Cerebellar cortex (tissue), 1 donor: ENCODE measurements at regions not wholly inside any gene's neighbourhood (a gene's known extent, or its start where the extent isn't known, plus 50 kb on each side); places are given as distances from the start of the nearest gene placed in this dataset.

Source experiments
- DNase-seq: peaks from one replicate; pipeline ENCODE4 v3.0.0-alpha.2; 2015; ENCODE audit warnings: low spot score

DNA sequence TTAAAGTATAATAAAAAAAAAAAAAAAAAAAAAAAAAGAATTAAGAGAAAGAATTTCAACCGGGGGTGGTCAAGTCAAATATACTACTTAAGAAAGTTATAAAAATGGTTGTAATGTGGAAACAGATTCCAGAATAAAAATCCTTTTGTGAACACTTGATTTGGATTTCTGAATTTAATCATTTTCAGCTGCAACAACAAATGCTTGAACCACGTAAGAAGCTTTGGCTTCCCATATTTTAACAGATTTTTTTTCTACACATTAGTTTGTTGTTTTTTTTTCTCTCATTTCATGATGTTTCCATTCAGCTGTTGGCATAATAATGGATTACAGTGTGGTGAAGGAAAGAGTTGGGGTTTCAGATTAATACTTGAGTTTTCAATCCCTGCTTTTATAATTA lies 137.3 kb upstream of the AGR3 start:
- no peak for DNase-seq

DNA sequence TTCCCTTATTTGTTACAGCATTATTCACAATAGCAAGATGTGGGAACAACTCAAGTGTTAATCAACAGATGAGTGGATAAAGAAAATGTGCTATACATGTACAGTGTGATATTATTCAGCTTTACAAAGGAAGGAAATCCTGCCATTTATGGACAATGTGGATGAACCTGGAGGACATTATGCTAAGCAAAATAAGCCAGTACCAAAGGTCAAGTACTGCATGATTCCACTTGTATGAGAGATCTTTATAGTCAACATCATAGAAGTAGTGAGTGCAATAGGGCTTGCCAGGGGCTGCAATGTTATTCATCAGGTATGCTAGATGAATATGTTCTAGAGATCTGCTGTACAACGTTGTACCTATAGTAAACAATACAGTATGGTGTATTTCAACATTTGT lies 138.5 kb upstream of the AGR3 start:
- DNase-seq, result no peak

DNA sequence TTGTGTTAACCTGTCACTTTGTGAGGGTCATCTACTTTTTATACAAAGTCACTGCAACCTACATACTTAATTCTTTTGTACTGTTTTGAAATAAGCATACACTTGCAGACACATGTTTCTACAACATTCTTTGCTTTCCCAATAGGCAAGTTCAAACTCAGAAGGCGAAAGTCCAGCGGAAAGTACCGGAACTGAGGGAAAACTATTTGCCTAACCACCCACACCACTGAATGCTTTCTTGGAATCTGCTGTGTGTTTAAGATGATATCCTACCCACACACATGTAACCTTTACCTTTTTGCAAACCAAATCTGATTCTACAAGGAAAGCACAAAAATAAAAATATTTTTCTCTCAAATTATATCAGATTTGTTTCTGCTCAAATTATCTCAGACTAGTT lies 139.4 kb upstream of the AGR3 start:
- DNase-seq, result no peak

DNA sequence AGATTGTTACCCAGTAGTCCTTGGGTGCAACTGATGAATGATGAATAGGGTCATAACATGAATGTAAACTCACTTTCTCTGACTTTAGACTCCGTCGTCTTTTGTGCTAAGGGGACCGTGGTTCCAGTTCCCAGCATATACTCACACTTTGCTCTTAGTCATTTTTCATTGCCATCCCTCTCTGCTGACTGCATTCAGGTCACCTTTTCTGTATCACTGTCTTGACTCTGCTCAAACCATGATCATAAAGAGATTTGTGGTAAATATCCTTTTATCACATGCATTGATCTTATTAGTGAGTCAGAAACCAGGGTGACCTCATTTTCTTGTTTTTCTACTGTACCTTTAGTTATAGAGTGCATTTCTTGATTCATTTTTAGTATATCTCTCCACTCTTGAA lies 141.1 kb upstream of the AGR3 start:
- DNase-seq, result no peak

DNA sequence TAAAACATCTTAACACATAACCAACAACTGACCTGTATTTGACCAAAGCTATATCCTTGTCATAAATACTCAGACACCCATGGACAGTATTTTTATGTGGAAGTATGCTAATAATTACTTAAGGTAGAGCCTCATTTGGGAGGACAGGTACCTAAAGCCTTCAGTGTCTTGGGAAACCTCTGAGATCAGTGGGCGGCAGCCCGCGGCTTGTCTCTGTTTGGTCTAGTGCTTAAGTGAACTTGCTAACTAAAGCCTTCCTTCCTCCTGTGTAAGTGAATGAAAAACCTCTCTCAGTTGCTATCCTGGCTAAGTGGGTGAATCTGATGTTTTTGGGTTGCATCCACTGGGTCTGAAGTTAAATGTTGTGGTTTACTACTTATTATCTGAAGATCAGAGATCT lies 144.5 kb upstream of the AGR3 start:
- no peak for DNase-seq

DNA sequence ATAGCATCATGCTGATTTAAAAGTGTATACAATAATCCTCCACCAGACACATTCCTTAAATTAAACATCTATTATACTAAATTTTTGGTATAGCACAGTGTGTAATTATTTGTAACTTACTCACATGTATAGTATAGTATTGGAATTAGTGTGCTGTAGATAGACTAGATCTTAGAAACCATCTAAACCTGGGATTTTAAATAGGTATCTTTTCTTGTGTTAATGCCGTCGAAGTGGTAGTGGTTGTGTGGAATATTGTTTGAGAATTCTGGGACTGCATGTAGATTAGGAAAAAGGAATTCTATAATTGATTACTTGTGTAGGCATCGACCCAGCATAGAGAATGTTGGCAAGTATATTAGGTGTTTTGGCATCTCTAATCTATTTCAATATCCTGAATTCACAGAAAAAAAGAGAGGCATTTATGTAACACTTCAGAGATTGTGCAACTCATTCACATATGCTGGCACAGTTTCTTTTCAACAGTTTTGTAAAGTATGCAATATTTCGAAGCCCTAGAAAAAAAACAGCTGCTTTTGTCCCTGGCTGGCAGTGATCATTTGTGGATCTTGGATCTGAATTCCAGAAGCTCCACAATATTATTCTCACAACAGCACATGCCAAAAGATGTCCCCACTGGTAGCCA lies 145.5 kb upstream of the AGR3 start:
- DNase-seq, result no peak

DNA sequence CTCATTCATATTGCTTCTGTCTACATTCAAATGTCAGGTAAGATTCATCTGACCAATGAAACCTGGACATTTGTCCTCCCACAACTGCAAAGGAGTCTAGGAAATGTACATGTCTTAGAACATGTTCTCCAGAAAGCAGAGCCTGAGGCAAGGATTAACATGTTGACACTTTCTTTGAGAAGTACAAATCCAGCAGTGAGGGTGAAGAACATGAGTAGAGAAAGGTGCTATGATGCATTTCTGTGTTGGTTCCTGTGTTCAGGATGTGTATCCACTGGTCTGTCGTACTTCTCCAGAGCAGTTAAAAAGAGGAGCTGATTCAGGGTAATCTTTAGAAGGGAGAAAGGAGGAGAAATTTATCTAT lies 146.0 kb upstream of the AGR3 start:
- no peak for DNase-seq

DNA sequence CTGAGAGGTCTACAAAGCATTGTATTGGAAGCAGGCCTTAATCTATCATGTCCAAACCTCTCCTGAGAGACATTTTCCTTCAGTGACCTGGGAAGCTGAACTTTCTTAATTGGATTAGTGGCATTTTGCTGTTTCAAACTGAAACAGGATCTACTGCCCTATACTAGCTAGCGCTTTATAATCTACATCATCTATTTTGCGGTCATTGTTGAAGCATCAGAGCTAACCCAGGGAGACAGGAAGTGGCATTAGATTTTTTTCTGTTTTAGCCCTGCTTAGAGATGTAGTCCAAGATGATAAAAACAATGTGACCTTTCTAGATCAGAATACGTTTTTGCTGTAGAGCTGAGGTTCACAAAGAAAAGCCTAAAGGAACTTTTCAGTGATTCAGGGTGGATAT lies 147.4 kb upstream of the AGR3 start:
- no peak for DNase-seq

DNA sequence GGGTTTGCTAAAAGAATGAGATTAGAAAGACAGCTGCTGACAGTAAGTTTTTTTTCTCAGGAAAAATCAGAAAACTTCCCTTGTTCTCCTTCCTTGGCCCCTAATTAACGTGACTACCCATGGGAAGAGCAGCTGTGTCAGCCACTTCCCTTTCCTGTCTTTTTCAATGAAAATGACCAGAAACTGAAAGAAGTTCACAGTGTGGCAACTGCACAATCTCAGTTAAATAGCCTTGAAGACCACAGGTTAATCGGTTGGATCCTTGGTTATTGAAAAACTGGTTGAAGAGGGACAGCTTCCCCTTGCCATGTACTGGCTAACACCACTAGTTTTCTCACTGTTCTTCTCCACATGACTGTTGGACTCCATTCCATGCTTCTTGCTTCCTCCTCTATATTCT lies 148.8 kb upstream of the AGR3 start:
- DNase-seq, result no peak

DNA sequence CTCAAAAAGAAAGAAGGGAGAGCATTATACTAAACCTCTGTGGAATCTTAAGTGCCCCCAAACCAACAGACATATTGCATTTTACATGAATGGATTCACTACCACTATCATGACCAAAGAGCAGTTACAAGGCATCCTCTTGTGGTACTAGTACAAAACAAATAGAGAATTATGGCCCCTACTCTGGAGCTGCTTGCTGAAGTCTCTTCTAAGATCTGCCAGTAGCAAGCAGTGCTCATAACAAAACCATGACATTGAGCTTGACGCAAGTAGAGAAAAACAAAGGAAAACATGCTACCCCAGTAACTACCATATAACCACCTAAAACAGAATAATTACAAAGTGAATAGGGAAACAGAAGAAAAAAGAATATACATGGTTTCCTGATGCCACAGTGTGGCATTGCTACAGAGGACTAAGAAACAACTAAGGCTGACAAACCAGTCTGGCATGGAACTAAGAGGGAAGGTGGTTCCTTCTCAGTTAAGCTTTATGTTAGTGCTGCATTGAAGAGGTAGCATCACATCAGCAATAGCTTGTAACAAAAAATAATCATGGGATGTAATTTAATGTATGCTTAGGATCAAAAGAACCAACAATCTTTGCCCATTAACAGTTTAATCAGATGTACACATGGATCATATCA lies 150.2 kb upstream of the AGR3 start:
- no peak for DNase-seq

DNA sequence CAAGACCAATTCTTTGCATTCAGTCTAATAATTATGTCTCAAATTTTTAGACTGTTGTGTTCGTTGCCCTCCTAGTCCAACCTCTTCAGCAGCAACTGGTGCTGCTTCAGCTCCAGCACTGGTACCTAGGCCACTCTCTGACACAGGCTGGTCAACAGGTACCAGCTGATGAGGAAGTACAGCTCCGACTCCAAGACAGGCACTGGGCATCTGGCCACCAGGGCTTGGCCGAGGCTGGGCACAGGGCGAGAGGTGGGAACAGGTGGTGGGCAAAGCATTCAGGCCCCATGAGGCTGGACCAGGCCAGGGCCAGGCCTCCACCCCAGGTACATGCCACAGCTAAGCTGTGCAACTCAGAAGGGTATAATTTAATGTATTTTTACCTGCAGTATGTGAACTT lies 151.5 kb upstream of the AGR3 start:
- no peak for DNase-seq

DNA sequence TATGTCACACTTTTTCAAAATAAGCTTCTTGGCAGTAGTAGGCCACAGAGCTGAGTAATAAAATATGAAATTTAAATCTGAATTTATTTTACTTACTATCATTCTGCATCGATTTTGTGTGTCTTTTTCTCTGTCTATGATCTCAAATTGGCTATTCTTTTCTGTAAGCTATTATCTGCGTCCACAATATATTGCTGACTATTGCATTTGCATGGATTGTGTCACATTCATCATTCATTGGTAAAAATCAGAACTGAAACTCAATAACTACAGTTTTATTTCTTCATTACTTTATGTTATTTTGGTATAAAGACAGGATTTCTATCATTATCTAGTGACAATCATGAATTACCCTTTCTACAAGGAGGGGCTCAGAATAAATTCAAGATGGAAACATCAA lies 154.8 kb upstream of the AGR3 start:
- no peak for DNase-seq

DNA sequence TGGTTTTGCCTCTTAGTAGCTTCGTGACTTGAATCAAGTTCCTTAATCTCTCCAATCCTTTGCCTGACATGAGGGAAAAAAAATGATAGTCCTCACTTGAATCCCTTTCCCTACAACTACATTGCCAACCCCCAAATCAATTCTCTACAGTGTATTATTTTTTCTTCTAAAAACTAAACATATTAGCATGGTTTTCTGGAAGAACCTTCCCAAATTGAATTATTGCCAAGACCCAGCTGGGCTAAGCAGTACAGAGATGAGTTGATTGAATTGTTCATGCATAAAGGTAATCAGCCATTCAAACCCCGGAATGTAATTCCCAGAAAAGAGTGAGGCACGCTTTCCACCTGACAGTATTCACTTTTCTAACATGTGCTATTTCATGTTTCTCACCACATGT lies 155.6 kb upstream of the AGR3 start:
- no peak for DNase-seq

DNA sequence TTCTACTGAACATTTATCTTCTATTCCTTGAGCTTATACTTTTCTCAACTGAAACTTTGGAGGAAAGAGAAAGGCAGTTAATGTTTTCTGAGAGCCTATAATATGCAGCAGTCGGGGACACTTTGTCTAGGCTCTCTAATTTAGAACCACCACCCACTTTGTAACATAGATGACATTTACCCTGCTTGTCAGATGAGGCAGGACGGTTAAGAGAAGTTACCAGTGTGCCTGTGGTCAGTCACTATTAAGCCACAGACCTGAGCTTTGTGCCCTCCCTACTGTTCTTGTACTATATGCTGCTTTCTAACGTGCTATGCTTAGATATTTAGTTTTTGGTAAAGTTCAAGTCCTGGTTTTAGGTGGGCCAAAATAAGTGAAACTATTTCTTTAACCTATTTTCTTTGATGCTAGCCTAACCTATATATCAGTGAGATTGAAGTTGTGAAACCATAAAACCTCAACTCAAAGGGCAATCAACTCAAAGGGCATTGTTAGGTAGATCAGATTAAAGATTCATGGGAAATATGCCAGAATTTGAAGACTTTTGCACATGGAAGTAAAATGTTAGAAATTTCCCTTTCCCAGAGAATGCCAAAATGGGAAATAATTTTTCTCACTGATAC lies 156.5 kb upstream of the AGR3 start:
- DNase-seq, result no peak

DNA sequence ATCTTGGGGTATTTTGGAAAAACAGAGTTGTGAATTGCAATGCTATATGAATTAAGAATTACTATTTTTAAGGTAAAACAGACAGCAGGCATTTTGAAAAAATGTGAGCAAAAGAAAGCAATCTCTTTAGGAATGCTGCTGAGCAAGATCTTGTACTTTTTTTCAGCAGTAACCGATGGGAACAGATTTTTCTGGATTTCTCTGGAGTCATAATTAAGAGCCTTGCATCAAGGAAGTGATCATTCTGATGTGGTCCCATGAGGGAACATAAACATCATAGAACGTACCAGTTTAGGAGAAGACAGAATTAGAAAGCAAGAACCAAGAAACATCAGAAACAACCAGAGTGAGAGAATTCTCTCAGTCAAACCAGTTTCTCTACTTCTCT lies 157.0 kb upstream of the AGR3 start:
- DNase-seq, result no peak

DNA sequence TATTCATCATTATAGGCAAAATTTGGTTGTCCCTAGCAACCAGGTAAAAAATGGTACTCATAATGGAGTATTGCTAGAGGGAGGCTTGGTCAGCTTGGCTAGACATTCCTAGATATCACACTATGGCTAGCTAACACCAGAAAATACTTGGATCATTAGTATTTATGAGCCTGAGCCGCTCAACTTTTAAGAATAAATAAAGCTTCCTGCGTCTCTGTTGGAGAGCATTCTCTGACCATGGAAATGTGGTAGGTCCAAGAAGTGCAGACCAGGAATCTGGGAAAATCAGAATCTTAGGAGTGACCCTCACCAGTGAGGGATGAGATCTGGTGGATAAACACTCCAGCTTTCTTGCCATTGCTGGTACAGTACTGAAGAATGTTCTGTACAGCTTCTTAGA lies 157.6 kb upstream of the AGR3 start:
- DNase-seq, result no peak

DNA sequence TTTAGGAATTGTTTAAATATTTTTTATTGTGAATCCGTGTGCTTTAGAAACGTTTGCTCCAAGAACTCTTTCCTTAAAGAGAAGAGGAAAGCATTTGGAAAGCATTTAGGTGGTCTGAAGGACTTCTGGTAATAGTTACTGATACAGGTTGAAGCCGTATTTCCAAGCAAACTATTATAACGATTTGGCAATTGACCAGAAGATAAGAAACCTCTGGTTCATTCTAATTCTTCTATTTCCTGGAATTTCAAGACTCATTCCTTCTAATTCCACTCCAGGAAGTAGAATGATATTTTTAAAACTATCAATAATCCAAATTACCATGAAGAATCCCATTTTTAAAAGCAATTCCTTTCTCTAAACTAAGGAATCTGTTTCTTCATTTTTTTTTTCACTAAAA lies 158.9 kb upstream of the AGR3 start:
- no peak for DNase-seq

DNA sequence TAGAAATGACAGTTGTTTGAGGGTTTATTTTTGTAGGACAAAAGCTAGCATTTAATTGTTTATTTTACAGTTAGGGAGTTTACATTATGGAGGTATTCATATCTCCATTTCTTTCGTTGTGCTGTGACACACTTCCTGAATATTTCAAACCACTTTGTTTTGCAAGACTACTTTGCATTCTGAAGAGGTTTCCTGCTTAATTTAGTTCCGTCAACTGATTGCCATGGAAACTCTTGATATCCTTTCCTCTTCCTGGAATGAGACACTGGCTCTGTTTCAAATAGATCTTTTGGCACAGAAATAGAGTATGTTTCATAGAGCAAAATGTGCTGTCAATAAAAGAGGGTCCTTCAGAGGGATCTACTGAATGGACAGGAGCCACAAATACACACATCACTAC lies 159.5 kb upstream of the AGR3 start:
- DNase-seq, result no peak

DNA sequence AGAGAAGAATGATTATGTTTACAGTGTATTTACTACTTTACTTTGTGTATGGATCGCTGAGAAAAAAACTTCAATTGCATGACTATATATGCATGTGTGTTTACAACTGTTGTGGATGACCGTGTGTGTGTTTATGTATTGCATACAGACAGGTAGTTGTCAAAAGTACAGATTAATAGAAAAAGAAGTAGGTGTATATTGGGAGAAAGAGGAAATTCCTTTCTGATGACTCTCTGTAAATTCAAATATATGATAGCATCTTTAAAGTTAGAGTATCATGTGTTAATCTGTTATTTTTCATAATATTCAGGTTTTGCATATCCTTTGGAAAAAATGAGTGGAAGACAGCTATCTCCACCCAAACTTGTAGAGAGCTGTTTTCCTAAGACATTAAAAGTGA lies 160.4 kb upstream of the AGR3 start:
- no peak for DNase-seq

DNA sequence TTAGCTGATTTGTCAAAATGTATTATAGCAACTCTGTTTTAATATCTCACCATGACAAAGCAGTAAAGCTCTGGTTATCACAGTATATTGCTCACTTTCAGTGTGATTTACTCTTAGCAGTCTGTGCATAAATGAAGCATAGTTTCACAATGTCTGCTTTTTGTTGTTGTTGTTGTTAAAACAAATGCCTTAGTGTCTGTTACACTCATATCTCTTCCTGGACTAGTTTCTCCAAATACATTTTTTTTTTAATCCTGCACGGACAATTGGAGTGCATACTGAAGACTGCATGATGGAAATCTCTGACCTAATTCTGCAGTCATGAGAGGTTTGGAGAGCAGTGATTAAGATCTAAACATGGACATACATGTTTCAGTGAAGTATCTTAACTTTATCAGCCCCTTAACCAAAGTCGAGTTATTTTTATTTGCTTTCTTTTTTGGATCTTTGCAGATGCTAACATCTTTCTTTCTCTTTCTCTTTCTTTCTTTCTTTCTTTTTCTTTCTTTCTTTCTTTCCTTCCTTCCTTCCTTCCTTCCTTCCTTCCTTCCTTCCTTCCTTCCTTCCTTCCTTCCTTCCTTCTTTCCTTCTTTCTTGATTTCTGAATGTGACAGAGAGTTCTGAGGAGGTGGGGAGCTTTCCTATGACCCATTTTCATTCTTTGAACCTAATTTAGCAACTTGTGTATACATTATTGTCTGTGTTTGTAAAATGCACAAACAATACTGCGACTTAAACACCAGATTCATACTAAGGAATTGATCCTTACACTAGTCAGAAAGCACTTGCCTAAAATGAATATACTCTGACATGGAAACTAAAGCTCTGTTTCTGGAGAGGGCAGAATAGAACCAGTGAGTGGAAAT lies 161.5 kb upstream of the AGR3 start:
- DNase-seq, result no peak

DNA sequence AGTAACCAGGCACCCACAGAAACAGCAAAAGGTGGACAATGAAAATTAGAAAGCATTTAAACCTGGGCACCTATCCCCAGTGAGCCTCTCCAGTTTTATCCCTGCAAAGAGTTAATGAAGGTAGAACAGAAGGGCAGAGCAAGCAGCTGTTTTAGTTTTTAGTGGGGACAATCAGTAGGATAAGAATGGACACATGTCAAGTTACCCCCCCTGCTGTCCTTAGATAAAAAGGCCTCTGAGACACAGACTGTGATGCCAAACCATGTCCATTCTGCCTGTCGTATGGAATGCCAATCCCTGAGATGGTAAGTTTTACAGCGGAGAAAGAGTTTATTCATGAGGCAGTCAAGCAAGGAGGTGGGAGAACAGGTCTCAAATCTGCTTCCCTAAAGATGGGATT lies 162.6 kb upstream of the AGR3 start:
- no peak for DNase-seq

DNA sequence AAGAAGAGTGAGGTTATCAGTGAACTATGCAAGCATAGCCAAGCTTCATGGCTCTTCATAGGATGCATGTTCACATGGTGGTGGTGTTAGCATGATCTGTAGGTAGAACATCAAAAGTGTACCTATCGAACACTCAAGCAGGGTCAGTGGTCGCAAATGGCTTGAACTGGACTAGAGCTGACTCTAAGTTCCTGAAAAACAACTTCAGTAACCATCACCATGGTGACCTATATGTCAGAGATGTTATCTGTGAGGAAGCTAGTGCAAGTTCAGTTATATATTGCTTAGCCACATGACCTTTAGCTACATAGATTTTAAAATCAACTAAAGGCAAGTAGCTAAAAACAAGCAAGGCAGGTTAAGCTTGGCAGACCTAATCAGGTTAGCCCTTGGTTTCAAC lies 163.1 kb upstream of the AGR3 start:
- DNase-seq, result no peak

DNA sequence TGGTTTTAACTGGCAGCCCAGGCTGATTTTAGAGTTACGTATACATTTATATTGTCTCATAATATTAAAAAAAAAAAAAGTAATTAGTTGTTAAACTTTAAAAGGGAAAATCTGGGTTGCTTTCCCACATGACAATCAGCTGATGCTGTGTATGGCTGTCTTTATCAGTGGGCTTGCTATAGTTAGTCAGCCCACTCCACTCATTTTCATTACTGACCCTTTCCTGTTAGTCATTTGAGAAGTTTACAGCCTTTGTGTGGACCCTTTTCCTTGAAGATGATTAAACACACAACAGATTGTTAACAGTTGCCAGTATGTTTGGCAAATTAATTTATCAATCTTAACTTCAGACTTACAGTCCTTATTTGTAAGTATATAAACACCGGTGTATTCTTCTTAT lies 164.5 kb upstream of the AGR3 start:
- no peak for DNase-seq
